Activated CD4-positive, alpha-beta T cell treated with anti-CD3 and anti-CD28 coated beads, Interleukin-2, amount 10 ng/mL, durations not matched to agents 7 days and 5 days (primary cell): ENCODE measurements at regions not wholly inside any gene's neighbourhood (a gene's known extent, or its start where the extent isn't known, plus 50 kb on each side); places are given as distances from the start of the nearest gene placed in this dataset.

Experiments used
- CTCF ChIA-PET: fragments of 350-600 bp; sonication (Branson Sonifier 250); formaldehyde crosslinking; loops from one replicate; lab custom pipeline; 2021; ENCODE audit warnings: antibody characterized with exemption; lab: Charles Lee
- POLR2A ChIA-PET: fragments of 350-600 bp; sonication (Branson Sonifier 250); formaldehyde crosslinking; loops from one replicate; lab custom pipeline; 2021; ENCODE audit warnings: antibody characterized with exemption; lab: Charles Lee
- DNase-seq: peaks from one replicate; pipeline ENCODE4 v3.0.0-alpha.2; 2020
- H3K27ac Mint-ChIP-seq: one replicate; pipeline ENCODE4 v1.8.0; 2021; ENCODE audit warnings: mild to moderate bottlenecking, moderate library complexity, mixed read lengths
- H3K27me3 Mint-ChIP-seq: one replicate; pipeline ENCODE4 v1.8.0; 2021; ENCODE audit warnings: mixed read lengths
- H3K36me3 Mint-ChIP-seq: one replicate; pipeline ENCODE4 v1.8.0; 2021; ENCODE audit warnings: low read depth, mixed read lengths
- H3K4me1 Mint-ChIP-seq: one replicate; pipeline ENCODE4 v1.8.0; 2021; ENCODE audit warnings: mixed read lengths
- H3K4me3 Mint-ChIP-seq: one replicate; pipeline ENCODE4 v1.8.0; 2021; ENCODE audit warnings: mild to moderate bottlenecking, moderate library complexity, mixed read lengths
- H3K9me3 Mint-ChIP-seq: one replicate; pipeline ENCODE4 v1.8.0; 2021; ENCODE audit warnings: mixed read lengths

DNA sequence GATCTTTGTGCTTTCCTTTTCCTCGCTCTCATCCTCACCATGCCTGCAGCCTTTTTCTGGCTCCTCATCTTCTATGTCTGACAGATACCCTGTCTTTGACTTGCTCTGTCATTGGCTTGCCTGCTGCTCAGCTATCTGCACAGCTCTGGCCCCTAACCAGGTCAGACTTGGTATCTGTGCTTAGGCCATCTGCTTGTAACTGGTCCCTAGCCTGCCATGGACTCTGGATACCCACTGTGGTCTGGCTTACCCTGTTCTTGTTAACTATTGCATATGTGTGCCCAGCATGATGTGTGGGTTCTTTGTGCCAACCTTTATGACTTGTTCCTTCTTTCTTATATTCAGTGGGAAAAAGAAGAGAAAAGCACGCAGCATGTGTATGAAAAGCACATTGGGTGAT is 109.7 kb upstream of the ROPN1 start:
- ChIA-PET CTCF (no interaction called here), POLR2A (no interaction called here)
- H3K27ac Mint-ChIP-seq, result no peak overlapping the region

DNA sequence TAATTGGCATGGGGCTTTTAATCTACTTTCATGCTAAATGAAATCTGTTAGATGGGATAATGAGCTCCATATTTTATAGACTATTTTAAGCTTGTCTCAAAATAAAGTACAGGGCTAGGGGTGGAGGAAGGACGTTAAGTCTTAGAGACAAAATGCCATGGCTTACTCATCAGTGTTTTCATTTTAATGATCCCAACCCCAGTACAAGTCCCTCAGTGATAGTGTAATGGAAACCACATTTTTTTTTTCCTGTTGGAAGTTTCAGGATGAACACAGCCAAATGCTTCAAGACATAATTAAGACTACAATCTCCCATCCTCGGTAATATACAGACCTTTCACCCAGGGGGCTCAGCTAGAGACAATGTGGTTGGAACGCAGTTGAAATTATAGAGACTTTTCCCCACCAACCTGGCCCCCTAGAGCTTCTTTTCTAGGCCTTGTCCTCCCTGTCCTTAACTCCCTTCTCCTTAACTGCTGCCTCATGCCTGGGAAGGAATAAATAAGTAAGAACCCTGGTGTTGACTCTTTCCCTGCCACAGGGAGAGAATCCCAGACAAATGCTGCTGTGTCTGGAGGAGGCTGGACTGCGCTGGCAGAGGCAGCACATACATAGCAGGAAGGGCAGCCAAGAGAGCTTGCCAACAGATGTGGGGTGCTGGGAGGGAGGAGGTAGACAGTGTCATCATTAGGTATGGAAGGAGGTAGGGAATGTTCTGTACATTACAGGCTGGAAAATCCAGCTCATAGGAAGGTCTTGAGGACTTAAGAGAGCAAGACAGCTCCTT is 115.4 kb upstream of the ROPN1 start:
- no peak overlapping the region for H3K27ac Mint-ChIP-seq
- no peaks in the 10 kb centered on the region for H3K36me3 Mint-ChIP-seq
- no peak for DNase-seq
- H3K9me3 Mint-ChIP-seq, result no peaks in the 10 kb centered on the region
- H3K4me1 Mint-ChIP-seq, result no peaks in the 10 kb centered on the region
- no peak overlapping the region for H3K4me3 Mint-ChIP-seq
- ChIA-PET POLR2A (no interaction called here), CTCF (no interaction called here)
- peaks cover 2% of the 10 kb centered on the region for H3K27me3 Mint-ChIP-seq

More for the DNA sequence above, 109.7 kb upstream of the ROPN1 start:
- Mint-ChIP-seq H3K36me3 (no peaks in the 10 kb centered on the region), H3K27me3 (peaks cover 17% of the 10 kb centered on the region), H3K4me3 (no peak overlapping the region), H3K4me1 (no peaks in the 10 kb centered on the region), H3K9me3 (no peaks in the 10 kb centered on the region)
- no peak for DNase-seq

DNA sequence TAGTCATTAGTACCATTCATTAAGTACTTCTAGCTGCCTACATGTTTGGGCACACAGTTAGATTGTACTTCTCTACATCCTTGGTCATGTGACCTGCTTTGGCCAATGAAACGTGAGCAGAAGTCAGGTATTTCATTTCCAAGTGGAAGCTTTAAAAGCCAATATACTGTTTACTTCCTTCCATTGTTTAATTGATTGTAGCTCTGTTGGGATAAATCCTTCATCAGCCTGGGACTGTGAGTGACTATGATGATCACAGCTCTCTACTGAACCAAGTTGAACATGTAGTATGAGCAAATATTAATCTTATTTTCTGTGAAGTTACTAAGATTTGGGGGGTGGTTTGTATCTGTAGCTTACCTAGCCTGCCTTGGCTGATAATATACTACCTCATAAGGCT is 116.5 kb upstream of the ROPN1 start:
- H3K36me3 Mint-ChIP-seq, result no peaks in the 10 kb centered on the region
- ChIA-PET POLR2A (no interaction called here), CTCF (no interaction called here)
- no peak for DNase-seq
- H3K4me1 Mint-ChIP-seq, result no peaks in the 10 kb centered on the region
- no peak overlapping the region for H3K27ac Mint-ChIP-seq
- H3K4me3 Mint-ChIP-seq, result no peak overlapping the region
- no peaks in the 10 kb centered on the region for H3K9me3 Mint-ChIP-seq
- peaks cover 3% of the 10 kb centered on the region for H3K27me3 Mint-ChIP-seq

DNA sequence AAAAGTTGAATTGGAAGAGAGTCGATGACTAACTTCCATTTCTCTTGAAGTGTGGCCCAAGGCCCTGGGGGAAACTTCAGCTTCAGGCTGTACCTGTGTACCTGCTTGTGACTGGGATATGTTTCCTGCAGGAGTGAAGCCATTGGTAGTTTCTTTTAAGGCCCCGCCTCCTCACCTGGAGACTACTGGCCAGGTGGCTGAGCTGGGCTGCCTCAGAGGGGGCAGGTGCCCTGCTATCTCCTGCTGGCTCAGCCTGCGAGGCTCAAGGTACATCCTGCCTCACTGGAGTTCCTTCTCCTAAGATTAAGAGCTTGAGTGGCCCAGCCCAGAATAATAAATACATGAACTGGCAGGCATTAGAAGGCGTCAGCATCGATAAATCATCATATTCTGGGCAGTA is 121.6 kb upstream of the ROPN1 start:
- no peaks in the 10 kb centered on the region for H3K36me3 Mint-ChIP-seq
- POLR2A ChIA-PET, result no interaction called here
- DNase-seq, result no peak
- H3K27me3 Mint-ChIP-seq, result peaks cover 3% of the 10 kb centered on the region
- no peaks in the 10 kb centered on the region for H3K4me1 Mint-ChIP-seq
- H3K27ac Mint-ChIP-seq, result no peak overlapping the region
- no peak overlapping the region for H3K4me3 Mint-ChIP-seq
- no peaks in the 10 kb centered on the region for H3K9me3 Mint-ChIP-seq
- CTCF ChIA-PET, result interaction anchor here (0.5 kb wide), 1 partner anchor 157 kb away, joined by 3 read pairs; no protein-coding TSS in a partner anchor

DNA sequence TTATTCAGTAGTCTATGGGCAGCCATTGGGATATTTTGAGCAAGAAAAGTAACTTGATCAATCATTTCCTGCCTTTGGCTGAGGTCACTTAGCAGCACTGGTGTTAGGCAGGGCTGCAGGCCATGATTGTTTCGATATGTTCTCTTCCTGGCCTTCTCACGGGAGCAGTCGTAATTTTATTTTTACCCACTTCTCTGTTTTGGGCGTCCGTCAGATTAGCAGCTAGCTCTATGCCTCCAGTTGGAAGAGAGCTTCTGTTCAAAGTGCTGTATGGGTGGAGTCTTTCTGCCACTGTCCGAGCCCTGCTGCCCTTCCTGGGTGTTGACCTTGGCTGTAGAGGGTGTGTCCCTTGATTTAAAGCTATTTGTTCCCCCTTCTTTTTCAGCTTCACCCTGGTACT is 123.4 kb upstream of the ROPN1 start:
- DNase-seq, result no peak
- POLR2A ChIA-PET, result no interaction called here
- H3K36me3 Mint-ChIP-seq, result no peaks in the 10 kb centered on the region
- H3K9me3 Mint-ChIP-seq, result no peaks in the 10 kb centered on the region
- H3K4me3 Mint-ChIP-seq, result no peak overlapping the region
- CTCF ChIA-PET, result no interaction called here
- no peaks in the 10 kb centered on the region for H3K4me1 Mint-ChIP-seq
- no peak overlapping the region for H3K27ac Mint-ChIP-seq
- peaks cover 7% of the 10 kb centered on the region for H3K27me3 Mint-ChIP-seq

DNA sequence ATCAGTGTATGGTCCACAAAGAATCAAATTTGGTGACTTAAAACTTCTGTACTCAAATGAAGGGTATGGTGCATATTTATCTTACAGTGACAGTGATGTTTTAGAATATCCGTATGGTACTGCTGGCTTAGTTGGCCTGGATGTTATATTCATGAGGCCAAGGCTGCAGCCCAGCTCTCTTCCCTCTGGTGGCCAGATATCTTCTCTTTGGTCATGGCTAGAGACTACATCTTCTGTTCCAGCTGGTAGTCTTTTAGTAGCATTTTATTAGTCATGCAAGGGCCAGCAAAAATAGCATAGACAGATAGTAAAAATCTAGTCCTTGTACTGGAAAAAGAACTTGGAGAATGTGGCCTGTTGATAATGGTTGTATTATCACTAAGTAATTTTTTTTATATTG is 124.0 kb upstream of the ROPN1 start:
- ChIA-PET POLR2A (no interaction called here), CTCF (no interaction called here)
- DNase-seq, result no peak

DNA sequence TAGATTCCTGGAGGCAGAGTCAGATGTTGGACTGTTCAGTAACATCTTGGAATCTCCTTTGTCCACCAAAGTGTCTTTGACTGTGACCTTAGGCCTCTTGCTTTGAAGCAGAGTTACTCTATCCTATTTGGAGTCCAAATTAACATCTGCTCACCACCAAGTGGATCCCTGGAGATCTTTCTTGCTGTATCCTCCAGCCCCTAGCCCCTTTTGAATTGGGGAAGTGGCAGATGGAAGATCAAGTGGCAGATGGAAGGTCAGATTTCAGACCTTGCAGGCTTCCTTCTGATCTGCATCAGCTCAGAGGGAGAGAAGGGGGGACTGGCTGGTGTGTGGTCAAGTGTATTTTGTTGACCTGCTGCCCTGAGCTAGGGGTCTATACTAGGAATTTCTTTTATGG is 125.0 kb upstream of the ROPN1 start:
- CTCF ChIA-PET, result interaction anchor here (0.6 kb wide), 1 partner anchor 164 kb away, joined by 3 read pairs; no protein-coding TSS in a partner anchor
- no peak for DNase-seq
- no peak overlapping the region for H3K27ac Mint-ChIP-seq

More for the DNA sequence above, 124.0 kb upstream of the ROPN1 start:
- Mint-ChIP-seq H3K4me3 (no peak overlapping the region), H3K36me3 (no peaks in the 10 kb centered on the region), H3K9me3 (no peaks in the 10 kb centered on the region), H3K4me1 (no peaks in the 10 kb centered on the region), H3K27me3 (peaks cover 5% of the 10 kb centered on the region), H3K27ac (no peak overlapping the region)

DNA sequence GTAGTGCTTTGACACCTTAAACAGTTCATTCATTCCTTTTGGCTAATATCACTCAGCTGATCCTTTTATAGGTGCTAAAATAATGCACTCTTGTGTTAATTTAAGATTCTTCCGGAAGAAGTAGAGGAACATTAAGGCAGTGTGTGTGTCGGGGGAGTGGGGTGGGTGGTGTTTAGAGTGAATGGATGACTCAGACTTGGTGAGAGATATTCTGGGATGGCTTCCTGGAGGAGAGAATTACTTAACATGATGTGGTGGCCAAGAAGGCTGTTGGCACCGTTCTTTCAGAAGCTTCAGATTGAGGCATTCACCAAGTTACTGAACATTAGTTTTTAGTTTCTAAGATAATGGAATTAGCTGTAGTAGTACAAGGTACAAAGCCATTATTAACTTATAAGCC is 125.6 kb upstream of the ROPN1 start:
- Mint-ChIP-seq H3K36me3 (no peaks in the 10 kb centered on the region), H3K27ac (no peak overlapping the region)

More for the DNA sequence above, 125.0 kb upstream of the ROPN1 start:
- H3K4me3 Mint-ChIP-seq, result no peak overlapping the region
- no peaks in the 10 kb centered on the region for H3K36me3 Mint-ChIP-seq
- no peaks in the 10 kb centered on the region for H3K4me1 Mint-ChIP-seq
- H3K9me3 Mint-ChIP-seq, result no peaks in the 10 kb centered on the region
- H3K27me3 Mint-ChIP-seq, result peaks cover 13% of the 10 kb centered on the region
- POLR2A ChIA-PET, result no interaction called here

DNA sequence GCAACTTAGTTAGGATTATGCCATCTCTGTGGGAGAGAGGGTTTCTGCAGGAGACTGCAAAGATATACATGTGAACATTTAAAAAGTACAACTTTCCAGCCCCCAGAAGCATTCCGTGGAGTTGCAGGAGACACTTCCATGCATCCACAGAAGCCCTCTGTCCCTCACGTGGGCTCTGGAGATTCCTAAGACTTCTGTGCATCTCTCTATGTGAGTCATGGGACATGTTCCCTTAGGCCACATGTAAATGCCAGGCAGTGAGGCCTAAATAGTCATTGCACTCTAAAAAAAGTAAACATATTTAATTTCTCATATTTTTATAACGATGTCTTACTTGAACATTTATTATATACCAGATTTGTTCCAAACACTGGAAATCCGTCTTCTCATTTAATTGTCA is 126.5 kb upstream of the ROPN1 start:
- Mint-ChIP-seq H3K36me3 (no peaks in the 10 kb centered on the region), H3K27me3 (peaks cover 19% of the 10 kb centered on the region)
- CTCF ChIA-PET, result no interaction called here

More for the DNA sequence above, 125.6 kb upstream of the ROPN1 start:
- Mint-ChIP-seq H3K9me3 (no peaks in the 10 kb centered on the region), H3K4me3 (no peak overlapping the region), H3K27me3 (peaks cover 16% of the 10 kb centered on the region), H3K4me1 (no peaks in the 10 kb centered on the region)
- ChIA-PET POLR2A (no interaction called here), CTCF (no interaction called here)
- no peak for DNase-seq

DNA sequence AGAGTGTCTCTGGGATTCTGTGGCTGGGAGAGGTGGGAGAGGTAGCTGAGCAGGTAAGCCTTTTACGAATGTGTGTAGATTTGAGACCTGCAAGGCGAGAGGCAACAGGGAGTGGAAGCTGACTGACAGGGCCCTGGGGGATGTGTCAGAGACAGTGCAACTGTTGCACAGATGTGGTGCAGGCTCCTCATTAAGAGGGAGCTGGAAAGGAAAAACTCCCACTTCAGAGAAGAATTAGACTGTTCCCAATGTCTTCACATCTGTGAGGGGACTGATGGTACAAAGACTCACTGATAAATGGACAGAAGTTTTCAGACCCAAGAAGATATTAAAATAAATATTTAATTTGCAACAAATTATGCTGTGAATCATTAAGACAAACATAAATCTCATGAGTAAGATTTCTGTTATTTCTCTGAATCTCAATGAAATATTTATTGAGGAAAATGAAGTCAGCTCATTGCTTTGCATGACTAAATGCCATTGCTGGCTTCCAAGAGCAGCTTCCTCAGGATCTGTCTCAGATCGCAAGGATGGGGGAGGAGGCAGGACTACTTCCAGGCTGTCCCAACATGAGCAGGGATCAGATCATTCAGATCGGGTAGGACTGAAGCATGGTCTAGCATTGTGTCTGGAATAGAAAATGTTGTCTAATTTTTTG is 127.3 kb upstream of the ROPN1 start:
- Mint-ChIP-seq H3K27ac (no peak overlapping the region), H3K4me3 (no peak overlapping the region), H3K4me1 (no peaks in the 10 kb centered on the region), H3K36me3 (no peaks in the 10 kb centered on the region), H3K27me3 (peaks cover 25% of the 10 kb centered on the region), H3K9me3 (no peaks in the 10 kb centered on the region)
- ChIA-PET POLR2A (no interaction called here), CTCF (no interaction called here)
- no peak for DNase-seq

More for the DNA sequence above, 126.5 kb upstream of the ROPN1 start:
- DNase-seq, result no peak
- Mint-ChIP-seq H3K4me1 (no peaks in the 10 kb centered on the region), H3K27ac (no peak overlapping the region), H3K9me3 (no peaks in the 10 kb centered on the region), H3K4me3 (no peak overlapping the region)
- POLR2A ChIA-PET, result no interaction called here

DNA sequence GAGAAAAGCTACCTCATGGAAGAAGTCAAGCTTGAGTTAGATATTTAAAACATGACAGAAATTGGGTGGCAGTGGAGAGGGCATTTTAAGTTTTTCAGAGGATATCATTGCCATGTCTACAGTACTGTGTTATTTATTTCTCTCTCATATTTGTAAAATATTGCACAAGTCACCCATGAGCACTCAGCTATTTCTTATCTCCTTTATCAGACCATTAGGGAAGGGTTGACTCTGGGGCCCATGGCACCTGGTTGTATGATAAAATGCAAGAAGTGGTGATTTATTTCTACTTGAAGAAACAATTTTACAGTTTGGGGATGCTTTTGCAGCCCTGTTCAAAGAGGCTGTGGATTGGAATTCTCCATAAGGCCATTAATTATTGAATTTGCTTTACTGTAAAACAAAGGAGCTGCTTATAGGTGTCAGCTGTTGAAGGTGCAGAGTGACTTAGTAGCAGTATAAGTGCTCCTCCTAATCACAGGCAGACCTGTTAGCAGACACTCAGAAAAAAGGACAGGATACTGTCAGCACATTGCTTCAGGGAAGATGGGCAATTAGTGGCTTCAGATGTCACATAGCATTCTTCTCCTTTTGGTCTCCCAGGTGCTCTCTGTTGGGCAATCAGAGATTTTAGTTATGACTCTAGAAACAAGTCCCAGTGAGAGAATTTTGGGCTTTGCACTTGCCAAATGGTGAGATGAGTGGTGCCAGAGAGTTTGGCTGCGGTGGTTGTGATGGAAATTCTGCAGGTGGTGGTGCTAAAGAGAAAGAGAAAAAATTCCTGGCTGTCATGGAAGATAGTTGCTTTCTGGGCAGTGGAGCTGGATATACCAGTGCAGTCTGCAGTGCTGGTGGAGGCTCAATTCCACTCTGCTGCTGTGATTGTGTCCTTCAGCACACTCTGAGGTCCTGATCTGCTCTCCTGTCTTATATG is 129.7 kb upstream of the ROPN1 start:
- CTCF ChIA-PET, result interaction anchor here (0.6 kb wide), 1 partner anchor 55 kb away, joined by 3 read pairs; no protein-coding TSS in a partner anchor
- POLR2A ChIA-PET, result no interaction called here
- no peaks in the 10 kb centered on the region for H3K9me3 Mint-ChIP-seq

DNA sequence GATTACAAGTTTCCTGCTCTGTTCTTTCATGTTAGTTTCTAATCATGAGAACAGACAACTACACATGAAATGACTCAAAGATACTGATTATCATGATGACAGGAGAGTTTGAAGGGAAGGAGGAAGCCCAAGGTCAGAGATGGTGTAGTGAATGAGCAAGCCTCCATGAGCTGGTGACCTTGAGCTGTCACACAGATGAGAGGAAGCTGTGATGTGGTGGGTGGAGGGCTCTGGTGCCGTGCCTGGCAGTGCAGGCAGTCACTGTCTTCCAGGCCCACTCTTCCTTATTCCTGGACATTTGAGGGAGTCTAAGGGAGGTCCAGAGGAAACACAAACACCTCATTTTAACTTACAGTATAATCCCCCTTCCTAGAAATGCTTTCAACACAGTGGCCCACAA is 133.4 kb upstream of the ROPN1 start:
- no peaks in the 10 kb centered on the region for H3K36me3 Mint-ChIP-seq
- H3K9me3 Mint-ChIP-seq, result no peaks in the 10 kb centered on the region
- no peak overlapping the region for H3K27ac Mint-ChIP-seq
- POLR2A ChIA-PET, result no interaction called here
- H3K27me3 Mint-ChIP-seq, result peaks cover 22% of the 10 kb centered on the region
- CTCF ChIA-PET, result no interaction called here
- H3K4me1 Mint-ChIP-seq, result no peaks in the 10 kb centered on the region
- DNase-seq, result no peak
- H3K4me3 Mint-ChIP-seq, result no peak overlapping the region

More for the DNA sequence above, 129.7 kb upstream of the ROPN1 start:
- Mint-ChIP-seq H3K4me1 (no peaks in the 10 kb centered on the region), H3K27me3 (peaks cover 26% of the 10 kb centered on the region), H3K27ac (no peak overlapping the region), H3K4me3 (no peak overlapping the region), H3K36me3 (no peaks in the 10 kb centered on the region)
- no peak for DNase-seq
